ENCODE measurements at regions not wholly inside any gene's neighbourhood (a gene's known extent, or its start where the extent isn't known, plus 50 kb on each side); places are given as distances from the start of the nearest gene placed in this dataset.

DNA sequence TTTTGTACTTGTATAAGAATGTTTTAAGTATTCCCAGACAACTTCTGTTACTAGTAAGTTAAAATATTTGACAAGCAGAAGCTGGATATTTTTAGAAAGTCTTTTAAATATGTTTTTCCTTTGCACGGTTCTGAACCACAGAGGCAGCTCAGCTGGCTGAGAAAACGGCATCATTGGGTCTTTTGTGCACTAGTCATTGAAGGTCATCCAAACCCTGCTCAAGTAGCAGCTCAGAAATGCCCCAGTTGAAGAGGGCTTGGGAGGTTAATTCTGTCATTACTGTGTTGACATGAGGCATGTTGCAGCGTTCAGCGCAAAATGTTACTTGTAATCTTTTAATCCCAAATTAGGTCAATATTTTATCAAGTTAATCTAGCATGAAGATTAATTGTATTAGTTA lies 383.7 kb upstream of the FAM241A start:
- BruUV-seq (replicated peaks): no TSS peak
- WGBS (ENCODE audit: insufficient coverage, insufficient replicate concordance, low lambda C conversion rate, missing lambda C conversion rate): 32% methylated on average over 4 of the region's 4 CpGs
- FAIRE-seq: no peak
- H3K9me3 ChIP-seq (replicated peaks; ENCODE audit: control insufficient read depth, insufficient read depth, low read length): no peaks in the 10 kb centered on the region
- no peaks in the 10 kb centered on the region for H3K27me3 ChIP-seq (replicated peaks in 1 of 2; ENCODE audit: control insufficient read depth in 2 of 2, insufficient read depth in 2 of 2, low read length in 1 of 2)
- no peaks in the 10 kb centered on the region for H3K4me1 ChIP-seq (ENCODE audit: control insufficient read depth, insufficient read depth, low read length)
- ChIA-PET RAD21 (ENCODE audit: unreplicated experiment) (no interaction called here), POLR2A (no interaction called here), SMC1A (ENCODE audit: uncharacterized antibody, unreplicated experiment) (no interaction called here), CTCF (no interaction called here)
- in situ Hi-C loops (cut with MboI) (no loop called here), intact Hi-C loops (cut with micrococcal nuclease; ENCODE audit: unreplicated experiment) (no loop called here)
- DNase-seq (ENCODE audit: low read depth, low spot score): no peak
- H3K27ac ChIP-seq (ENCODE audit: control insufficient read depth, insufficient read depth): no peak overlapping the region
- H4K20me1 ChIP-seq (ENCODE audit: control insufficient read depth, insufficient read depth): no peaks in the 10 kb centered on the region
- no peaks in the 10 kb centered on the region for H3K36me3 ChIP-seq (ENCODE audit: control insufficient read depth in 2 of 2, insufficient read depth in 2 of 2, low read length in 1 of 2)
- ATAC-seq: no peak
- H3K9ac ChIP-seq (ENCODE audit: control insufficient read depth, insufficient read depth, low read length): no peak overlapping the region
- no peak overlapping the region for H3K4me3 ChIP-seq
- TF ChIP-seq WRNIP1 (IDR thresholded peaks at IDR 0.05; ENCODE audit: borderline replicate concordance, low read depth, low read length): no peak
- TF ChIP-seq, protein P1, sequence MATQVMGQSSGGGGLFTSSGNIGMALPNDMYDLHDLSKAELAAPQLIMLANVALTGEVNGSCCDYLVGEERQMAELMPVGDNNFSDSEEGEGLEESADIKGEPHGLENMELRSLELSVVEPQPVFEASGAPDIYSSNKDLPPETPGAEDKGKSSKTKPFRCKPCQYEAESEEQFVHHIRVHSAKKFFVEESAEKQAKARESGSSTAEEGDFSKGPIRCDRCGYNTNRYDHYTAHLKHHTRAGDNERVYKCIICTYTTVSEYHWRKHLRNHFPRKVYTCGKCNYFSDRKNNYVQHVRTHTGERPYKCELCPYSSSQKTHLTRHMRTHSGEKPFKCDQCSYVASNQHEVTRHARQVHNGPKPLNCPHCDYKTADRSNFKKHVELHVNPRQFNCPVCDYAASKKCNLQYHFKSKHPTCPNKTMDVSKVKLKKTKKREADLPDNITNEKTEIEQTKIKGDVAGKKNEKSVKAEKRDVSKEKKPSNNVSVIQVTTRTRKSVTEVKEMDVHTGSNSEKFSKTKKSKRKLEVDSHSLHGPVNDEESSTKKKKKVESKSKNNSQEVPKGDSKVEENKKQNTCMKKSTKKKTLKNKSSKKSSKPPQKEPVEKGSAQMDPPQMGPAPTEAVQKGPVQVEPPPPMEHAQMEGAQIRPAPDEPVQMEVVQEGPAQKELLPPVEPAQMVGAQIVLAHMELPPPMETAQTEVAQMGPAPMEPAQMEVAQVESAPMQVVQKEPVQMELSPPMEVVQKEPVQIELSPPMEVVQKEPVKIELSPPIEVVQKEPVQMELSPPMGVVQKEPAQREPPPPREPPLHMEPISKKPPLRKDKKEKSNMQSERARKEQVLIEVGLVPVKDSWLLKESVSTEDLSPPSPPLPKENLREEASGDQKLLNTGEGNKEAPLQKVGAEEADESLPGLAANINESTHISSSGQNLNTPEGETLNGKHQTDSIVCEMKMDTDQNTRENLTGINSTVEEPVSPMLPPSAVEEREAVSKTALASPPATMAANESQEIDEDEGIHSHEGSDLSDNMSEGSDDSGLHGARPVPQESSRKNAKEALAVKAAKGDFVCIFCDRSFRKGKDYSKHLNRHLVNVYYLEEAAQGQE (IDR thresholded peaks at IDR 0.05; ENCODE audit: low read depth, low read length): no peak
- no peak for TF ChIP-seq NFYA (IDR thresholded peaks at IDR 0.05; ENCODE audit: borderline replicate concordance, low read depth, low read length)
- TF ChIP-seq SUZ12 (IDR thresholded peaks at IDR 0.05; ENCODE audit: unreplicated experiment): no peak
- no peak for TF ChIP-seq SIX5 (IDR thresholded peaks at IDR 0.05; ENCODE audit: low read depth, low read length, severe bottlenecking)
- TF ChIP-seq, protein P2, sequence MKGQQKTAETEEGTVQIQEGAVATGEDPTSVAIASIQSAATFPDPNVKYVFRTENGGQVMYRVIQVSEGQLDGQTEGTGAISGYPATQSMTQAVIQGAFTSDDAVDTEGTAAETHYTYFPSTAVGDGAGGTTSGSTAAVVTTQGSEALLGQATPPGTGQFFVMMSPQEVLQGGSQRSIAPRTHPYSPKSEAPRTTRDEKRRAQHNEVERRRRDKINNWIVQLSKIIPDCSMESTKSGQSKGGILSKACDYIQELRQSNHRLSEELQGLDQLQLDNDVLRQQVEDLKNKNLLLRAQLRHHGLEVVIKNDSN (IDR thresholded peaks at IDR 0.05; ENCODE audit: borderline replicate concordance, extremely low read length, insufficient read depth, low read depth, low read length): no peak
- TF ChIP-seq TCF7 (IDR thresholded peaks at IDR 0.05; ENCODE audit: borderline replicate concordance): no peak
- no peak for TF ChIP-seq GATAD2B (conservative IDR thresholded peaks at IDR 0.05; ENCODE audit: low read depth)
- H3K79me2 ChIP-seq (ENCODE audit: control insufficient read depth, insufficient read depth, low read length): no peaks in the 10 kb centered on the region
- no peak overlapping the region for H3K4me2 ChIP-seq (ENCODE audit: control insufficient read depth, insufficient read depth)
- no peak overlapping the region for H2AFZ ChIP-seq (ENCODE audit: control insufficient read depth, low read depth, low read length)
